H1 (cell line): ENCODE measurements at regions not wholly inside any gene's neighbourhood (a gene's known extent, or its start where the extent isn't known, plus 50 kb on each side); places are given as distances from the start of the nearest gene placed in this dataset.
A peak's percentile ranks its signal among the peaks of the same experiment; 100 is the strongest.
"Not testable (repeated sequence)": the region's sequence is repeated elsewhere in the genome, so short reads cannot be mapped to it uniquely, and the experiment has no call there.

Experiments
- CTCF ChIA-PET: fragments of 300-600 bp; sonication (Branson Sonifier 250); formaldehyde crosslinking; loops from one replicate; lab custom pipeline; 2021; ENCODE audit not compliant: partially characterized antibody; lab: Charles Lee
- POLR2A ChIA-PET: fragments of 300-600 bp; sonication (Branson Sonifier 250); formaldehyde crosslinking; loops from one replicate; lab custom pipeline; 2021; ENCODE audit warnings: inconsistent platforms; ENCODE audit not compliant: partially characterized antibody; lab: Charles Lee
- DNase-seq, 2 experiments: peaks; one replicate each; pipeline versions ENCODE4 v3.0.0 to v3.0.0-alpha.2; 2010 to 2022; ENCODE audit warnings: low spot score in 2 of 2, low read depth in 1 of 2, mixed read lengths in 1 of 2
- FAIRE-seq: peaks from 2 replicates; lab custom pipeline; 2011; peaks lifted over from hg19 to GRCh38; lab: Jason Lieb, UNC
- H2AFZ ChIP-seq: 2 replicates; pipeline ENCODE4 v1.8.1; 2012; ENCODE audit warnings: low read length, inconsistent platforms
- H2AK5ac ChIP-seq: 2 replicates; pipeline ENCODE4 v1.6.1; 2013; ENCODE audit warnings: low read depth, low read length
- H2BK120ac ChIP-seq: replicated peaks from 2 replicates; pipeline ENCODE3; 2013; ENCODE audit warnings: low read depth, low read length, inconsistent platforms
- H2BK12ac ChIP-seq: 2 replicates; pipeline ENCODE4 v1.6.1; 2013; ENCODE audit warnings: low read depth, low read length
- H2BK15ac ChIP-seq: 2 replicates; pipeline ENCODE4 v1.6.1; 2013; ENCODE audit warnings: low read length
- H2BK20ac ChIP-seq: 2 replicates; pipeline ENCODE4 v1.6.1; 2013; ENCODE audit warnings: low read length
- H2BK5ac ChIP-seq: 2 replicates; pipeline ENCODE4 v1.6.1; 2013; ENCODE audit warnings: low read depth, low read length
- H3K14ac ChIP-seq: 2 replicates; pipeline ENCODE4 v1.6.1; 2013; ENCODE audit warnings: inconsistent platforms; ENCODE audit not compliant: insufficient read length
- H3K18ac ChIP-seq: 2 replicates; pipeline ENCODE4 v1.6.1; 2013; ENCODE audit warnings: low read length; ENCODE audit errors: extremely low read depth
- H3K23ac ChIP-seq: 2 replicates; pipeline ENCODE4 v1.6.1; 2013; ENCODE audit warnings: inconsistent platforms; ENCODE audit not compliant: insufficient read length
- H3K23me2 ChIP-seq: 2 replicates; pipeline ENCODE4 v1.6.1; 2013; ENCODE audit warnings: low read depth, low read length
- H3K27ac ChIP-seq: 2 replicates; pipeline ENCODE4 v1.6.1; 2011; ENCODE audit warnings: low read depth, low read length, inconsistent platforms
- H3K27me3 ChIP-seq, 4 experiments: replicated peaks in 1 of 4; 1 replicate in 1 of 4; 2 replicates in 3 of 4; pipeline versions ENCODE4 v1.6.1 to v1.8.1; 2011 to 2013; ENCODE audit warnings: low read length in 3 of 4, mild to moderate bottlenecking in 3 of 4, inconsistent platforms in 2 of 4, mixed read lengths in 2 of 4, moderate library complexity in 1 of 4; ENCODE audit not compliant: control insufficient read depth in 3 of 4, insufficient read depth in 3 of 4; ENCODE audit errors: extremely low read depth in 1 of 4
- H3K36me3 ChIP-seq, 4 experiments: 2 replicates each; pipeline versions ENCODE4 v1.6.1 to v1.8.1; 2011 to 2013; ENCODE audit warnings: mild to moderate bottlenecking in 4 of 4, low read length in 3 of 4, moderate library complexity in 2 of 4, control low read depth in 1 of 4, inconsistent platforms in 1 of 4; ENCODE audit not compliant: insufficient read depth in 4 of 4, control insufficient read depth in 2 of 4
- H3K4ac ChIP-seq: replicated peaks from 2 replicates; pipeline ENCODE3; 2013; ENCODE audit warnings: low read length, low read depth, mixed read lengths, inconsistent platforms; ENCODE audit not compliant: insufficient read length
- H3K4me1 ChIP-seq, 4 experiments: replicated peaks in 1 of 4; 1 replicate in 1 of 4; 2 replicates in 3 of 4; pipeline versions ENCODE4 v1.6.1 to v1.8.1; 2011 to 2013; ENCODE audit warnings: low read length in 3 of 4, inconsistent platforms in 2 of 4, mixed read lengths in 1 of 4; ENCODE audit not compliant: insufficient read depth in 4 of 4, control insufficient read depth in 3 of 4
- H3K4me2 ChIP-seq, 2 experiments: 2 replicates each; pipeline versions ENCODE4 v1.6.1 to v1.8.1; 2011 to 2013; ENCODE audit warnings: low read depth in 2 of 2, low read length in 2 of 2, control low read depth in 1 of 2, inconsistent platforms in 1 of 2, mild to moderate bottlenecking in 1 of 2; ENCODE audit not compliant: insufficient read depth in 1 of 2
- H3K4me3 ChIP-seq, 4 experiments: fragments of 200-600, 300-600 bp in 1 of 4; sonication (generic), shearing (Covaris generic), sonication (Bioruptor Twin) in 1 of 4; 2 replicates each; pipeline versions ENCODE4 v1.5.1 to v1.8.1; 2011 to 2016; ENCODE audit warnings: low read length in 4 of 4, low read depth in 3 of 4, control low read depth in 2 of 4, inconsistent platforms in 2 of 4, mild to moderate bottlenecking in 2 of 4, mixed read lengths in 1 of 4, moderate library complexity in 1 of 4; ENCODE audit not compliant: insufficient read depth in 2 of 4; ENCODE audit errors: extremely low read depth in 1 of 4
- H3K56ac ChIP-seq: replicated peaks from 2 replicates; pipeline ENCODE3; 2013; ENCODE audit warnings: low read depth, mild to moderate bottlenecking, mixed read lengths, low read length, inconsistent platforms; ENCODE audit not compliant: insufficient read length
- H3K79me1 ChIP-seq: 2 replicates; pipeline ENCODE4 v1.6.1; 2013; ENCODE audit warnings: low read depth, low read length, control low read depth
- H3K79me2 ChIP-seq, 2 experiments: 2 replicates each; pipeline versions ENCODE4 v1.6.1 to v1.8.1; 2012 to 2013; ENCODE audit warnings: low read length in 2 of 2, mild to moderate bottlenecking in 2 of 2, inconsistent platforms in 1 of 2; ENCODE audit not compliant: insufficient read depth in 2 of 2, control insufficient read depth in 1 of 2
- H3K9ac ChIP-seq, 4 experiments: replicated peaks in 1 of 4; 1 replicate in 1 of 4; 2 replicates in 3 of 4; pipeline versions ENCODE4 v1.6.1 to v1.8.1; 2011 to 2013; ENCODE audit warnings: low read depth in 3 of 4, low read length in 3 of 4, control low read depth in 2 of 4, mild to moderate bottlenecking in 2 of 4, moderate library complexity in 2 of 4, inconsistent platforms in 1 of 4; ENCODE audit errors: extremely low read depth in 1 of 4
- H3K9me3 ChIP-seq, 2 experiments: 2 replicates each; pipeline versions ENCODE4 v1.6.1 to v1.8.1; 2012 to 2013; ENCODE audit warnings: mild to moderate bottlenecking in 2 of 2, moderate library complexity in 2 of 2, control low read depth in 1 of 2, inconsistent platforms in 1 of 2, low read depth in 1 of 2, low read length in 1 of 2, mixed read lengths in 1 of 2; ENCODE audit not compliant: insufficient read depth in 2 of 2
- H4K20me1 ChIP-seq, 2 experiments: replicated peaks in 1 of 2; 2 replicates each; pipeline versions ENCODE3 to v1.8.1; 2011 to 2013; ENCODE audit warnings: inconsistent platforms in 2 of 2, low read length in 2 of 2, mild to moderate bottlenecking in 1 of 2; ENCODE audit not compliant: insufficient read depth in 2 of 2, control insufficient read depth in 1 of 2
- H4K5ac ChIP-seq: 2 replicates; pipeline ENCODE4 v1.6.1; 2013; ENCODE audit warnings: low read length, low read depth, mixed read lengths, inconsistent platforms; ENCODE audit not compliant: insufficient read length
- H4K8ac ChIP-seq: 2 replicates; pipeline ENCODE4 v1.8.0; 2013; ENCODE audit warnings: mild to moderate bottlenecking, moderate library complexity, low read length, inconsistent platforms; ENCODE audit not compliant: insufficient read depth; ENCODE audit errors: extremely low read depth
- H4K91ac ChIP-seq: replicated peaks from 2 replicates; pipeline ENCODE3; 2013; ENCODE audit warnings: low read length, mixed read lengths, inconsistent platforms; ENCODE audit not compliant: insufficient read length
- CEBPB ChIP-seq: IDR thresholded peaks from 2 replicates; pipeline ENCODE4 v1.6.1; 2012; ENCODE audit warnings: low read depth, low read length
- WGBS, 2 experiments: shearing (Covaris generic) in 1 of 2; methylation state at CpG; one replicate each; pipeline versions ENCODE4 v1.1.6 to v1.1.7; 2013 to 2015; ENCODE audit warnings: low lambda C conversion rate in 2 of 2, mixed read lengths in 2 of 2, inconsistent platforms in 1 of 2, low coverage in 1 of 2, missing lambda C conversion rate in 1 of 2; ENCODE audit not compliant: insufficient replicate concordance in 2 of 2, insufficient coverage in 1 of 2, insufficient read length in 1 of 2; ENCODE audit errors: extremely low coverage in 1 of 2, missing lambda C conversion rate in 1 of 2; 5-methylcytosine and 5-hydroxymethylcytosine counted together

- H3K79me2 ChIP-seq, H3K4me3 ChIP-seq, H3K9me3 ChIP-seq, H3K18ac ChIP-seq, H3K4ac ChIP-seq, POLR2A ChIA-PET, H2BK15ac ChIP-seq, H3K14ac ChIP-seq, H2BK12ac ChIP-seq, CTCF ChIA-PET, DNase-seq, H2BK20ac ChIP-seq, FAIRE-seq, H3K23me2 ChIP-seq, H4K5ac ChIP-seq, H3K27me3 ChIP-seq, H3K27ac ChIP-seq, H4K8ac ChIP-seq, H3K4me2 ChIP-seq, H3K56ac ChIP-seq, H2BK120ac ChIP-seq, H3K23ac ChIP-seq, H2AK5ac ChIP-seq, H2AFZ ChIP-seq, H3K36me3 ChIP-seq, H4K20me1 ChIP-seq, H3K4me1 ChIP-seq, H4K91ac ChIP-seq, H2BK5ac ChIP-seq, H3K79me1 ChIP-seq: not testable (repeated sequence)
- 73% methylated on average over 8 of the region's 8 CpGs; no CpG with 5 or more reads in 1 of the 2 experiments for WGBS, 2 experiments
- H3K9ac ChIP-seq = peak overlapping the region in 1 of 4 experiments; percentile 49; a peak in 1 of 7 replicates
- peak; percentile 30; the same call in 1 of the 2 replicates for TF ChIP-seq CEBPB
These were observed 874.6 kb upstream of the MBL2 start for GRCh38 chr10:53647221-53647620.
